Fibroblast of lung (primary cell): ENCODE measurements at regions not wholly inside any gene's neighbourhood (a gene's known extent, or its start where the extent isn't known, plus 50 kb on each side); places are given as distances from the start of the nearest gene placed in this dataset.

ENCODE experiments used
- EZH2 ChIP-seq: IDR thresholded peaks from 2 replicates; pipeline ENCODE4 v1.5.1; 2012; ENCODE audit warnings: low read length, control low read depth, mild to moderate bottlenecking; ENCODE audit errors: missing control alignments
- TF ChIP-seq, protein P1 (sequence below), 2 donors: IDR thresholded peaks in 1 of 2; conservative IDR thresholded peaks in 1 of 2; 1 replicate in 1 of 2; 2 replicates in 1 of 2; pipeline ENCODE4 v1.5.1; 2011 to 2012; ENCODE audit warnings: low read length in 2 of 2, control low read depth in 1 of 2, inconsistent platforms in 1 of 2, low read depth in 1 of 2, mild to moderate bottlenecking in 1 of 2

DNA sequence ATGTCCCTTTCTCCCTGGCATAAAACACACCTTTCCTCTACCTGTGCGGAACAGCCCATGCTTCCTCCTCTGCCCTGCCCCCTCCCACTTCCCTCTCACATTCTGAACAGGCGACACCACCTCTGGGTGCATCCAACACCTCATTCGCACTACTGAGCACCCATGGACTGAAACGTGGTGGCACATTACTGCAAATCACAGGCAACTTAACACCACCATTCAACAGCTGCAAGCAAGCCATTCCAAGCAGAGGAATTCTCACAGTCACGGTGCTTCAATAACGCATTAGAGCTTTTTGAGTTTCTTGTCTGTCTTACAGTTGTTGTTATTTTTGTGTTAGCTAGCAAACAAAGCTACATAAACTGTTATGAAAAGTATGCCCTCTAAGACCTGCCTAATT, 298.2 kb upstream of the TAS2R1 start:
- TF ChIP-seq, protein P1, sequence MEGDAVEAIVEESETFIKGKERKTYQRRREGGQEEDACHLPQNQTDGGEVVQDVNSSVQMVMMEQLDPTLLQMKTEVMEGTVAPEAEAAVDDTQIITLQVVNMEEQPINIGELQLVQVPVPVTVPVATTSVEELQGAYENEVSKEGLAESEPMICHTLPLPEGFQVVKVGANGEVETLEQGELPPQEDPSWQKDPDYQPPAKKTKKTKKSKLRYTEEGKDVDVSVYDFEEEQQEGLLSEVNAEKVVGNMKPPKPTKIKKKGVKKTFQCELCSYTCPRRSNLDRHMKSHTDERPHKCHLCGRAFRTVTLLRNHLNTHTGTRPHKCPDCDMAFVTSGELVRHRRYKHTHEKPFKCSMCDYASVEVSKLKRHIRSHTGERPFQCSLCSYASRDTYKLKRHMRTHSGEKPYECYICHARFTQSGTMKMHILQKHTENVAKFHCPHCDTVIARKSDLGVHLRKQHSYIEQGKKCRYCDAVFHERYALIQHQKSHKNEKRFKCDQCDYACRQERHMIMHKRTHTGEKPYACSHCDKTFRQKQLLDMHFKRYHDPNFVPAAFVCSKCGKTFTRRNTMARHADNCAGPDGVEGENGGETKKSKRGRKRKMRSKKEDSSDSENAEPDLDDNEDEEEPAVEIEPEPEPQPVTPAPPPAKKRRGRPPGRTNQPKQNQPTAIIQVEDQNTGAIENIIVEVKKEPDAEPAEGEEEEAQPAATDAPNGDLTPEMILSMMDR (conservative IDR thresholded peaks at IDR 0.05 in 1 of 2, IDR thresholded peaks at IDR 0.05 in 1 of 2; ENCODE audit: low read depth in 1 of 2, low read length in 2 of 2): no peak
- no peak for TF ChIP-seq EZH2
